Upper lobe of left lung (tissue), 4 donors: ENCODE measurements at regions not wholly inside any gene's neighbourhood (a gene's known extent, or its start where the extent isn't known, plus 50 kb on each side); places are given as distances from the start of the nearest gene placed in this dataset.

ENCODE experiments used
- EP300 ChIP-seq, 4 donors: sonication (generic); formaldehyde crosslinking; IDR thresholded peaks; one replicate each; pipeline ENCODE4 v1.5.1; 2017; ENCODE audit warnings: antibody characterized with exemption in 4 of 4, control low read depth in 2 of 4
- POLR2A ChIP-seq, 4 donors: fragments of 450-650 bp; IDR thresholded peaks; one replicate each; pipeline ENCODE4 v1.5.1; 2016 to 2017; ENCODE audit warnings: antibody characterized with exemption in 4 of 4, mild to moderate bottlenecking in 2 of 4
- TF ChIP-seq, protein P1 (sequence below), 6 experiments: fragments of 450-650 bp in 4 of 6; fragments of 200-600 bp in 2 of 6; sonication (generic) in 2 of 6; IDR thresholded peaks; one replicate each; pipeline ENCODE4 v1.5.1; 2016 to 2019; ENCODE audit warnings: antibody characterized with exemption in 6 of 6

DNA sequence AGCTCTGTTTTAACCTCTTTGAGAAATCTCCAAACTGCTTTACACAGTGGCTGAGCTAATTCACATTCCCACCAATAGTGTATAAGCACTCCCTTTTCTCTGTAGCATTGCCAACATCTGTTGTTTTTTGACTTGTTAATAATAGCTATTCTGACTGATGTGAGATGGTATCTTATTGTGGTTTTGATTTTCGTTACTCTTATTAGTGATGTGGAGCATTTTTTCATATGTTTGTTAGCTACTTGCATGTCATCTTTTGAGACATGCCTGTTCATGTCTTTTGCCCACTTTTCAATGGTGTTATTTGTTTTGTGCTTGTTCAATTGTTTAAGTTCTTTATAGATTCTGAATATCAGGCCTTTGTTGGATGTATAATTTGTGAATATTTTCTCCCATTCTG is 225.2 kb upstream of the TRPC7 start:
- TF ChIP-seq, protein P1, sequence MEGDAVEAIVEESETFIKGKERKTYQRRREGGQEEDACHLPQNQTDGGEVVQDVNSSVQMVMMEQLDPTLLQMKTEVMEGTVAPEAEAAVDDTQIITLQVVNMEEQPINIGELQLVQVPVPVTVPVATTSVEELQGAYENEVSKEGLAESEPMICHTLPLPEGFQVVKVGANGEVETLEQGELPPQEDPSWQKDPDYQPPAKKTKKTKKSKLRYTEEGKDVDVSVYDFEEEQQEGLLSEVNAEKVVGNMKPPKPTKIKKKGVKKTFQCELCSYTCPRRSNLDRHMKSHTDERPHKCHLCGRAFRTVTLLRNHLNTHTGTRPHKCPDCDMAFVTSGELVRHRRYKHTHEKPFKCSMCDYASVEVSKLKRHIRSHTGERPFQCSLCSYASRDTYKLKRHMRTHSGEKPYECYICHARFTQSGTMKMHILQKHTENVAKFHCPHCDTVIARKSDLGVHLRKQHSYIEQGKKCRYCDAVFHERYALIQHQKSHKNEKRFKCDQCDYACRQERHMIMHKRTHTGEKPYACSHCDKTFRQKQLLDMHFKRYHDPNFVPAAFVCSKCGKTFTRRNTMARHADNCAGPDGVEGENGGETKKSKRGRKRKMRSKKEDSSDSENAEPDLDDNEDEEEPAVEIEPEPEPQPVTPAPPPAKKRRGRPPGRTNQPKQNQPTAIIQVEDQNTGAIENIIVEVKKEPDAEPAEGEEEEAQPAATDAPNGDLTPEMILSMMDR (IDR thresholded peaks at IDR 0.05): no peak
- TF ChIP-seq EP300 (IDR thresholded peaks at IDR 0.05) (no peak), POLR2A (IDR thresholded peaks at IDR 0.05) (no peak)
